ENCODE measurements at regions not wholly inside any gene's neighbourhood (a gene's known extent, or its start where the extent isn't known, plus 50 kb on each side); places are given as distances from the start of the nearest gene placed in this dataset.
A peak's percentile ranks its signal among the peaks of the same experiment; 100 is the strongest.

- DNase-seq (ENCODE audit: low read depth), result no peak
Measured at GRCh38 chr5:60346393-60346792, 353.6 kb downstream of the DEPDC1B start.

DNA sequence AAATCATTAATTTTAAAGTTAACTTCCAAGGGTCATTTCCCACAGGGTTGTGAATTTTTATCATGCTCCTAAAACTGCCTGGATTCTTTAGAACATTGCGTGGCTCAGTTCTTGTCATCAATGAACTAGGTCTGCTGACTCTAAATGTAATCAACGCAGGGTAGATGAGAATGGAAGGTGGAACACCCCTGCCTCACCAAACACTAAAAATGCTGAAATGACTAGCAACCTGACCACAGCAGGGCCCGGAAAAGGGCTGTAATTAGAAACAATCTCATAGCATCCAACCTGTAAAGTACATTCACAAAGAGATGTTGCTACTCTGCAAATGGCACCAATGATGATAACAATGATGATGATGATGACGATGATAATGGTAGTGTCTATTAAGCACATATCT lies 356.9 kb downstream of the DEPDC1B start:
- TF ChIP-seq, protein P1, sequence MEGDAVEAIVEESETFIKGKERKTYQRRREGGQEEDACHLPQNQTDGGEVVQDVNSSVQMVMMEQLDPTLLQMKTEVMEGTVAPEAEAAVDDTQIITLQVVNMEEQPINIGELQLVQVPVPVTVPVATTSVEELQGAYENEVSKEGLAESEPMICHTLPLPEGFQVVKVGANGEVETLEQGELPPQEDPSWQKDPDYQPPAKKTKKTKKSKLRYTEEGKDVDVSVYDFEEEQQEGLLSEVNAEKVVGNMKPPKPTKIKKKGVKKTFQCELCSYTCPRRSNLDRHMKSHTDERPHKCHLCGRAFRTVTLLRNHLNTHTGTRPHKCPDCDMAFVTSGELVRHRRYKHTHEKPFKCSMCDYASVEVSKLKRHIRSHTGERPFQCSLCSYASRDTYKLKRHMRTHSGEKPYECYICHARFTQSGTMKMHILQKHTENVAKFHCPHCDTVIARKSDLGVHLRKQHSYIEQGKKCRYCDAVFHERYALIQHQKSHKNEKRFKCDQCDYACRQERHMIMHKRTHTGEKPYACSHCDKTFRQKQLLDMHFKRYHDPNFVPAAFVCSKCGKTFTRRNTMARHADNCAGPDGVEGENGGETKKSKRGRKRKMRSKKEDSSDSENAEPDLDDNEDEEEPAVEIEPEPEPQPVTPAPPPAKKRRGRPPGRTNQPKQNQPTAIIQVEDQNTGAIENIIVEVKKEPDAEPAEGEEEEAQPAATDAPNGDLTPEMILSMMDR (conservative IDR thresholded peaks at IDR 0.05; ENCODE audit: low read depth, low read length), result no peak
- DNase-seq (ENCODE audit: low read depth), result no peak
- H3K4me3 ChIP-seq (ENCODE audit: low read depth, low read length), result no peak overlapping the region

More at GRCh38 chr5:60346393-60346792, 353.6 kb downstream of the DEPDC1B start:
- TF ChIP-seq, protein P1 (conservative IDR thresholded peaks at IDR 0.05; ENCODE audit: low read depth, low read length), result no peak
- no peak overlapping the region for H3K4me3 ChIP-seq (ENCODE audit: low read depth, low read length)

DNA sequence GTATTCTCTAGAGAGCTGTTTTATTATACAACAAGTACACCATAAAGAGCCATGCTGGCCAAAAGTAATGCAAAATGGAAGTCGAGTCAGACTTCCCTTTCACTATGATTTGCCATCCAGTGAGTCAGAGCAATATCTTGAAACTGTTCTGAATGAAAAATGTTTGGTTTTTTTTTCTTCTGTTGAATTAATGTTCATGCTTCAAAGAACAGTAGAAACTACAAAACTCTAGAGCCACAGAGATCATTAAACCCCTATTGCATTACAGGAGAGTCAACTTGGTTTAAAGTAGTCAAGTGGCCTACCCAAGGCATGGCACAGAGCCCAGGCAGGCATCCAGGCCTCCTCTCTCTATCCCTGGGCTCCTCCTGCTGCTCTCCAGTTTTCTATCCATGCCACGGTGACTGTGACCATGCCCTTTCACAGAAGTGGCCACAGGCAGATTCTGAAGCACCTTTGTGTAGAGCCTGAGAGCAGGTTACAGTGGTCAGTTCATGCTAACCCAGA lies 358.9 kb downstream of the DEPDC1B start:
- TF ChIP-seq, protein P1 (conservative IDR thresholded peaks at IDR 0.05; ENCODE audit: low read depth, low read length), result no peak
- no peak overlapping the region for H3K4me3 ChIP-seq (ENCODE audit: low read depth, low read length)
- peak; percentile 43 for DNase-seq (ENCODE audit: low read depth)

- DNase-seq (ENCODE audit: low read depth), result no peak
- H3K4me3 ChIP-seq (ENCODE audit: low read depth, low read length), result no peak overlapping the region
- TF ChIP-seq, protein P1 (conservative IDR thresholded peaks at IDR 0.05; ENCODE audit: low read depth, low read length), result no peak
Measured at GRCh38 chr5:60340326-60340725, 359.6 kb downstream of the DEPDC1B start.

DNA sequence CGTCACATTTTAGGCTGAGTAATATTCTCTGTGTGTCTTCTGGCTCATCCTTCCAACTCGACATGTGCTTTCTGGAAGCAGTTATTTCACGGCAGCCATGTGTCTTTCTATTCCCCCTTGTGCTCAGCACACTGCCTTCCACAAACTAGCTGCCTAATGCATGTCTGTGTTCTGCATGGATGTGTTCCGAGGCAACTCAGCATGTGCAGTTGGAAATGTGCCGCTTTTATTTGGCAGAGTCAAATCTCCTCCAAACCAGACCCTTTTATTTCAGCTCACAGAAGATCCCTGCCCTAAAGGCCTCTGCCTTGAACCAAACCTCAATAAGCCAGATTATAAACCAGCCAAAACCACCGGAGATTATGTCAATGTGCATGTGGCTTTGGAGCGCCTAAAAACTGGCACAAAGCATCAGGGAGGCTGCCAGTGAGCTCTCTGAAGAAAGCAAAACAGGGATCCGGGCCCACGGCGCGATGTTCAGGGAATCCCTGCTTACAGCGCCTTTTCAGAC lies 360.2 kb downstream of the DEPDC1B start:
- TF ChIP-seq, protein P1 (conservative IDR thresholded peaks at IDR 0.05; ENCODE audit: low read depth, low read length), result no peak
- no peak overlapping the region for H3K4me3 ChIP-seq (ENCODE audit: low read depth, low read length)
- DNase-seq (ENCODE audit: low read depth), result no peak

DNA sequence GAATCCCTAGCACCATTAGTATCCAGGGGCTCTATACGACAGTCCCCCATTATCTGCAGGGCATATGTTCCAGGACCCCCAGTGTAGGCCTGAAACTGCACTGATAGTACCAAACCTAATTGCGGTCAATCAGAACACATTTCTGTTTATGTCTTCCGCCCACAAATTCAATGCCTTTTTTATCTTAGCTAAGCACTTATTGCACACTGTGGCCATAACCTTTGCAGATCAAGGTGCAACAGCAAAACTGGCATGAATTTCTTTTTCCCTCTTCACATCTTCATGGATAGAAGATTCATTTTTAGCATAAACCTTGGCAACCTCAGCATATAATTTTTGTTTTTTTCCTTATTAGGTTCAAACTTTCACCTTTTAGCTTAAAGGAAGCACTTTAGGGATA lies 361.1 kb downstream of the DEPDC1B start:
- TF ChIP-seq, protein P1 (conservative IDR thresholded peaks at IDR 0.05; ENCODE audit: low read depth, low read length), result no peak
- no peak overlapping the region for H3K4me3 ChIP-seq (ENCODE audit: low read depth, low read length)
- DNase-seq (ENCODE audit: low read depth), result no peak

GRCh38 chr5:60336491-60336890 lies 363.5 kb downstream of the DEPDC1B start:
- no peak overlapping the region for H3K4me3 ChIP-seq (ENCODE audit: low read depth, low read length)
- DNase-seq (ENCODE audit: low read depth), result no peak
- TF ChIP-seq, protein P1 (conservative IDR thresholded peaks at IDR 0.05; ENCODE audit: low read depth, low read length), result no peak
